Stimulated activated CD8-positive, alpha-beta memory T cell treated with anti-CD3 and anti-CD28 coated beads, Interleukin-12 subunit alpha, Interleukin-12 subunit beta, amount 100 ng/mL, for 24 hours (primary cell): ENCODE measurements at regions not wholly inside any gene's neighbourhood (a gene's known extent, or its start where the extent isn't known, plus 50 kb on each side); places are given as distances from the start of the nearest gene placed in this dataset.
"Not testable (repeated sequence)": the region's sequence is repeated elsewhere in the genome, so short reads cannot be mapped to it uniquely, and the experiment has no call there.

Experiments
- DNase-seq: peaks from one replicate; pipeline ENCODE4 v3.0.0-alpha.2; 2020; ENCODE audit errors: extremely low read depth

- DNase-seq: not testable (repeated sequence)
Measured at GRCh38 chr15:20010759-20011158, 530.8 kb downstream of the GOLGA6L6 start.

DNA sequence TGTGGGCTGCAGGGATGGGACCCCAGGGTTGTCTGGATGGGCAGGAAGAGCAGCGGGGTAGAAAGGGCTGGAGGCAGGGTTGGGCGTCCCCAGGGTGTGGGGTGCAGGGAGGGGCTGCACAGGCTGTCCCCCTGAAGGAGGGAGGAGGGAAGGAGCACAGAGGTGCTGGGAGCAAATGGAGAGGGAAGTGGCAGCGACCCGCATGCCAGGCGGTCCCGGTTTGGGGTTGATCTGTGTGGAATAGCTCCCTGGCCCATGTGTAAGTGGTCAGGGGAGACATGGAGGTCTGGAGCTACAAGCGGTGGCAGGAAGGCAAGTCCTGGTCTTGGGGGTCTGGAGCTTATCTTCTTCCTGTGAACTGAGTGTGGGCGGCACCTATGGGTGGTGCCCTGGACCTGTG is 532.0 kb downstream of the GOLGA6L6 start:
- not testable (repeated sequence) for DNase-seq

GRCh38 chr15:20007338-20007737 is 534.3 kb downstream of the GOLGA6L6 start:
- DNase-seq: not testable (repeated sequence)

GRCh38 chr15:20003471-20003870 is 538.1 kb downstream of the GOLGA6L6 start:
- DNase-seq: not testable (repeated sequence)

DNA sequence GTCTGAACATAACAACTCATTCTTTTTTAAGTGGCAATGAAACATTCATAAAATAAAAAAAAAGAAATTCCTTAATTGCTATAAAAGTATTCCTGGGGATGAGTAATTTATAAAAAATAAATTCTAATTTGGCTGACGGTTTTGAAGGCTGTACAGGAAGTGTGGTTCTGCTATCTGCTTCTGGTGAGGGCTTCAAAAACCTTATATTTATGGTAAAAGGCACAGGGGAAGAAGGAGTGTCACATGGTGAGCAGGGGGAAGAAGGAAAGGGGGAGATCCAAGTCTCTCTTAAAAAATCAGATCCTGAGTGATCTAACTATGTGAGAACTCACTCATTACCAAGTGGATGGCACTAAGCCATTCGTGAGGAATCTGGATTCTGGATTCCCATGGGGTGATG is 539.0 kb downstream of the GOLGA6L6 start:
- not testable (repeated sequence) for DNase-seq

- not testable (repeated sequence) for DNase-seq
Measured at GRCh38 chr15:19996574-19997194, 544.9 kb downstream of the GOLGA6L6 start.

DNA sequence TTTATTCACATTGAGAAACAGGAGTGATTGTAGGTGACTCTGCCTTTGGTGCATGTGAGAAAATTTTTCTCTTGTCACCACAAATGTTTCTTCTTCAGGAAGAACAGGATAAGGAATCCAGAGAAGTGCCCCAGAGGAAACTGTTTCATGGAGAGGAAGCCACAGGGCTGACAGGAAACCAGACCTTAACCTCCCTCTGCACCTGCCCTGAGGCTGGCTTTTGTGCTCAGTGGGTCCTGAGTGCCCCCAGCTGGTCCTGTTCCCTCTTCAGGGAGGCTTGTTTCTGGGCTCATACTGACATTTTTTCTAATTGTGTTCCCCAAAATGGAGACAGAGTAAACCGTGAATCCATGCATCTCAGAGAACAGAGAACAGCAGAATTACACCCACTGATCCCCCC is 546.3 kb downstream of the GOLGA6L6 start:
- not testable (repeated sequence) for DNase-seq

GRCh38 chr15:19992428-19992827 is 549.2 kb downstream of the GOLGA6L6 start:
- DNase-seq: no peak

DNA sequence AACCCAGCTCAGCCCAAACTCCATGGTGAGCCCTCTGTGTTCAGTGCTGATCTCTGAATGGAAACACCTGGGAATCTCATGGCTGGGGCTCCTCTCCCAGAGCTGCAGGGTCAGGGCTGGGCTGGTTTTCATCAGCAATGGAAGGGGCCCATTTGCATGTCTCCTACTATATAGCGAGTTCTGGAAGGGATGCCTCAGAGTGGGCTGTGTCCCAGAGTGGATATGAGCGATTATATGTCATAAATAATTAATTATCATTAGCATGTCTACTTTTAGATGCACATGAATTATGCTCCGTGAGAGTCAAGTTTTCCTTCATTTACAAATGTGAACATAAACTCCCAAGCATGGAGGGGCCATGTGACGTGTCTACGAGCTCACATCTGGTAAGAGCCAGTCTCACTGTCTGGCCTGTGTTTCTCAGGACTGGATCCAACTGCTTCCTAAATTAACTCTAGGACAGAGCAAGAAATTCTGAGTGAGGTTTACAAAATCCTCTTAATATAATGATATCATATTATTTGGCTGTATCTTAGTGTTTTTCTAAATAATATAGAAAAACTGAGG is 553.4 kb downstream of the GOLGA6L6 start:
- DNase-seq: no peak

DNA sequence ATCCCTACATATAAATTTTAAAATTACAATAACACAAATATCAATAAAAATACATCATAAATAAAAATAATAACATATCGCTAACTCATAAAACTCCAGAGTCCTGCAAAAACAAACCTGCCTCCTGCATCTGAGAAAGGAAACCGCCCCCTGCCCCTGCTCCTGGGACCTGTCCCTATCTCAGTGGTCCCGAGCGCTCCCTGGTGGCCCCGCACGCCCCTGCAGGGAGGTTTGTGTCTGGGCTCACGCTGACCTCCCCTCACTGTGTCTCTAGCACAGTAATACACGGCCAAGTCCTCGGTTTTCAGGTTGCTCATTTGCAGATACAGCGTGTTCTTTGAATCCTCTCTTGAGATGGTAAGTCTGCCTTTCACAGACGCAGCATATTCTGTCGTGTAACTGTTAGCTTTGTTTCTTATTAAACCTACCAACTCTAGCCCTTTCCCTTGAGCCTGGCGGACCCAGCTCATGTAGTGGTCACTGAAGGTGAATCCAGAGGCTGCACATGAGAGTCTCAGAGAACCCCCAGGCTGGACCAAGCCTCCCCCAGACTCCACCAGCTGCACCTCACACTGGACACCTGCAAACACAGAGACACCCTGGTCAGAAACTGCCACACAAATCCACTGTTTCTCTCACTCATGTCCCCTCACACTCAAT is 554.1 kb downstream of the GOLGA6L6 start:
- no peak for DNase-seq

- no peak for DNase-seq
Measured at GRCh38 chr15:19984101-19984500, 557.5 kb downstream of the GOLGA6L6 start.

- no peak for DNase-seq
Measured at GRCh38 chr15:19974998-19975397, 566.6 kb downstream of the GOLGA6L6 start.

DNA sequence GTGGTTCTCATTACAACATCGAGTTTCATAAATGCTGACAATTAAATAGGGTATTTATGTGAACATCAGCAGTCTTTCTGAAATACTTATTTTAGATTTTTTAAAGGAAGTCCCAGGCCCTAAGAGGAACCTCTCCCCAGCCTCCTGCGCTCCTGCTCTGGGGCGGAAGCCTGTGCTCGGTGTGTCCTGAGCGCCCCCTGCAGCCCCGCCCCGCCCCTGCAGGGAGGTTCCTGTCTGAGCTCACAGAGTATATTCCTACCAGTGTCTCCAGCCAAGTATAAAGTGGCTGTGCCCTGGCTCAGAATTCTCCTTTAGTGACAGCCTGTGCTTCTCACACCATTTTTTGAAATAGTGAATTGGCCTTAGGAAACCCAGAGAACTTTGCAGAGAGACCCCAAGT is 567.9 kb downstream of the GOLGA6L6 start:
- DNase-seq: no peak

- DNase-seq: not testable (repeated sequence)
Measured at GRCh38 chr15:19972582-19972981, 569.0 kb downstream of the GOLGA6L6 start.

DNA sequence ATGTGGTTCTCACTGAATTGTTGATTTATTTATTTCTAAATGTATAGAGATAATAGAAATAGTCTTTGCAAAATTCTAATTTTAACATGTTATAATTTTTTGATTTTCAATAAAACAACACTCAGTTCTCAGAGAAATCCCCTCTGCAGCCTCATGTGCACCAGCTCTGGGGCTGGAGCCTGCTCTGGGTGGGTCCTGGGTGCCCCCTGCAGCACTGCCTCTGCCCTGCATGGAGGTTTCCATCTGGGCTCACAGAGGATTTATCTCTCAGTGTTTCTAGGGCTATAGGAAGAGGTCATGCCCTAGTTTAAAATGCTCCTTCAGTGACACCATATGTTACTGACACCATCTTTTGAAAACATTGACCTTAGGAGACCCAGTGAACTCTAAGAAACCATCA is 576.0 kb downstream of the GOLGA6L6 start:
- DNase-seq: not testable (repeated sequence)

GRCh38 chr15:19964480-19964879 is 577.1 kb downstream of the GOLGA6L6 start:
- not testable (repeated sequence) for DNase-seq

DNA sequence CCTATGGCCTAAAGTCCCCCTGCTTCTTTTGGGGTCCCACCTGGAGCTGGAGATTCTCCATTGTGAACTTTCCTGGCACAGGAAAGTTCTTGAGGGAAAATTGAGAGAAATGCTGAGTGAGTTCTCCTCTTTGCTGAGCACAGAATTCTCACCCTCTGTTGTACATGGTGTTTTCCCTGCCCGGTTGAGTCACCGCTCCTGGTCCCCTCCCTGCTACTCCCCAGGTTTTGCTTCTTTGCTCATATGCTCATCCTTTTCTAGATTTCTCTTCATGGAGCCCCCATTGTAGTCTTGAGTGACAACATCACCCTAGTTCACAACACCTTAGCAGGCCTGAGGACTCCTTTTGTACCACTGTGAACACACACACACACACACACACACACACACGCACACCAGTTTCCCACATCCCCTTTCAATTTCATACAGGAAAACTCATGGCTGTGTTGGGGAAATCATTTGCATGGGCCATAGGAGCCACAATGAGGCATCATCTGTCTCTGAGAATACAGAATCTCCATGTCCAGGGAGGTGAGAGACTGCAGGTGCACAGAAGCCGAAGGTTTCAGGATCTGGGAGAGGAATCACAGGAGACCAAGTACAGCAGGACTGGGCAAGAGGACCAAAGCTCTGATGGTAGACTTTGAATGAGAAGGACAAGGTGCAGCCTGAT is 585.3 kb downstream of the GOLGA6L6 start:
- no peak for DNase-seq

DNA sequence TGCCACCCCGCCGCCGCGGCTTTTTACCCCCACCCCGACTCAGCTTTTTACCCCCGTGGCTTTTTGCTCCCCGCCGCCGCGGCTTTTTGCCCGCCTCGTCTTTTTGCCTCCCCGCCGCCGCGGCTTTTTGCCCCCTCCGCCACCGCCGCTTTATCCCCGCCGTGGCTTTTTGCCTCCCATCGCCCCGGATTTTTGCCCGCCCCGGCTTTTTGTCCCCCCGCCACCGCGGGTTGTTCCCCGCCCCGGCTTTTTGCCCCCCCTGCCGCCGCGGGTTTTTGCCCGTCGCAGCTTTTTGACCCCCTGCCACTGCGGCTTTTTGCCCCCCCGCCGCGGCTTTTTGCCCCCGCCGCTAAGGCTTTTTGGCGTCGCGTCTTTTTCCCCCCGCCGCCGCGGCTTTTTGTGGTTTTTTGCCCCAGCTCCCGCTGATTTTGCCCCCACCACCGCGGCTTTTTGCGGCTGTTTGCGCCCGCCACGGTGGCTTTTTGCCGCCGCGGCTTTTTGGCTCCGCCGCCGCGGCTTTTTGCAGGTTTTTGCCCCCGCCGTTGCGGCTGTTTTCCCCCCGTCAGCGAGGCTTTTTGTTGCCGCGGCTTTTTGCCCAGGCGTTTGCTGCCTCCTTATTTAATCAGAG is 597.2 kb downstream of the GOLGA6L6 start:
- DNase-seq: no peak

- DNase-seq: no peak
Measured at GRCh38 chr15:19943515-19943914, 598.1 kb downstream of the GOLGA6L6 start.

DNA sequence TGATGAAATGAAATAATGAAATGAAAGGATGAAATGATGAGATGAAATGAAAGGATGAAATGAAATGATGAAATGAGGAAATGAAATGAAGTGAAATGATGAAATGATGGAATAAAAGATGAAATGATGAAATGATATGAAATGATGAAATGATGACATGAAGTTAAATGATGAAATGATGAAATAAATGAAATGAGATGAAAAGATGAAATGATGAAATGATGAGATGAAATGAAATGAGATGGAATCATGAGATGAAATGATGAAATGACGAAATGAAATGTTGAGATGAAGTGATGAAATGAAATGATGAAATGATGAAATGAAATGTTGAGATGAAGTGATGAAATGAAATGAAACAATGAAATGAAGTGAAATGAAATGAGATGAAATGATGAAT is 638.3 kb downstream of the GOLGA6L6 start:
- DNase-seq: not testable (repeated sequence)

- not testable (repeated sequence) for DNase-seq
Measured at GRCh38 chr15:19902388-19902787, 639.2 kb downstream of the GOLGA6L6 start.

DNA sequence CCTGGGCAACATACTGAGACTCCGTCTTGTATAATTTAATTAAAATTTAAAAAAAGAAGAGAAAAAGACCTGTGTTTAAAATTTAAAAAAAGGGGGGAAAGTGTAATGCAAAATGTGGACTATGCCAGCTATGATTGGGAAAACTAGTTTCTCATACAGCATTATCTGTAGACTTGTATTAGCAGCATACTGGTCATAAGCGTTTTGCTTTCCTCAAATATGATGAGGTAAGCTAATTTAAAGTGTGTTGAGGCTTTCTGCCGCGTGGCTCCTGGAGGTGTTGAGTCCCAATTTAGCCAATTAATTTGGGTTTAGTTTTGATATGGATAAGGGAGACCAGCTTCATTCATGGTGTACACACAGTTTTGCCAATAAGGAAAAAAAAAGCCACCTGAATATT is 640.2 kb downstream of the GOLGA6L6 start:
- not testable (repeated sequence) for DNase-seq
